Astrocyte of the spinal cord (primary cell): ENCODE measurements at regions not wholly inside any gene's neighbourhood (a gene's known extent, or its start where the extent isn't known, plus 50 kb on each side); places are given as distances from the start of the nearest gene placed in this dataset.

Experiments used
- DNase-seq: peaks from one replicate; pipeline ENCODE4 v3.0.0; 2011; ENCODE audit warnings: low read depth, low spot score
- H3K4me3 ChIP-seq: 2 replicates; pipeline ENCODE4 v1.5.1; 2011; ENCODE audit warnings: low read depth, mild to moderate bottlenecking, low read length, moderate library complexity
- in situ Hi-C: cut with HindIII; loops from 2 replicates; pipeline ENCODE4 v1.10.0; 2017; ENCODE audit warnings: low sequenced_read_pairs
- TF ChIP-seq, protein P1 (sequence below): IDR thresholded peaks from 2 replicates; pipeline ENCODE4 v1.5.1; 2012; ENCODE audit warnings: low read depth, mild to moderate bottlenecking, low read length, inconsistent platforms

DNA sequence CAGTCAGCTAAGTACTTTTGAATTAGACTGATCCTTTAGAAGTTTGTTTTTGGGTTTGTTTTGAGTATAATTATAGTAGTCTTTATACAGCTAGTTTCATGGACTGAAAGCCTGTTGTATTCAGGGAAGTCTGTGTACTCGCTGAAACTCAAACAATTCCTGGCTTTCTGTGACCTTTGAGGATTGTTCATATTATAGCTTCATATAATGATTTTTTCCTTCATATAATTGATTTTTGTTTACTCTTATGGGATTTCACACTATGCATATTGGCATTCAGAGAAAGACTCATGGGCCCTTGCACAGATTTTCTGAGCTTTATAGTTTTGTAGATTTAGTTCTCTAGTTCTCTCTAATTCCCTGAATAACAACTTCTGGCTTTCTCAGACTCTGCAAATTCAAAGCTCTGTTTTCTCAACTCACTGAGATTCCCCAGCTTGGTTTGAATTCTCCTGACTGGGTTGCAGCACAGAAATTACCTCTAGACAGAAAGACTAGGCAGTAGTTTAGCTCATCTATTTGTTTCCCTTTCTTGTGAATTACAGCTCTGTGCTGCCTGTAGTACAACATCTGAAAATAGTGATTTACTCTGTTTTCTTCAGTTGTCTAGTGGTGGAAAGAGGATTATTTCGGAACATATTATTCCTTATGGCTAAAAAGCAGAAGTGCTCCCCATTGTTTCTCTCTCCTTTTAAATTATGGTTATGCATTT, 495.9 kb upstream of the CNTNAP5 start:
- in situ Hi-C loops, result no loop called here

GRCh38 chr2:123530004-123530403, 495.1 kb upstream of the CNTNAP5 start:
- TF ChIP-seq, protein P1, sequence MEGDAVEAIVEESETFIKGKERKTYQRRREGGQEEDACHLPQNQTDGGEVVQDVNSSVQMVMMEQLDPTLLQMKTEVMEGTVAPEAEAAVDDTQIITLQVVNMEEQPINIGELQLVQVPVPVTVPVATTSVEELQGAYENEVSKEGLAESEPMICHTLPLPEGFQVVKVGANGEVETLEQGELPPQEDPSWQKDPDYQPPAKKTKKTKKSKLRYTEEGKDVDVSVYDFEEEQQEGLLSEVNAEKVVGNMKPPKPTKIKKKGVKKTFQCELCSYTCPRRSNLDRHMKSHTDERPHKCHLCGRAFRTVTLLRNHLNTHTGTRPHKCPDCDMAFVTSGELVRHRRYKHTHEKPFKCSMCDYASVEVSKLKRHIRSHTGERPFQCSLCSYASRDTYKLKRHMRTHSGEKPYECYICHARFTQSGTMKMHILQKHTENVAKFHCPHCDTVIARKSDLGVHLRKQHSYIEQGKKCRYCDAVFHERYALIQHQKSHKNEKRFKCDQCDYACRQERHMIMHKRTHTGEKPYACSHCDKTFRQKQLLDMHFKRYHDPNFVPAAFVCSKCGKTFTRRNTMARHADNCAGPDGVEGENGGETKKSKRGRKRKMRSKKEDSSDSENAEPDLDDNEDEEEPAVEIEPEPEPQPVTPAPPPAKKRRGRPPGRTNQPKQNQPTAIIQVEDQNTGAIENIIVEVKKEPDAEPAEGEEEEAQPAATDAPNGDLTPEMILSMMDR, result no peak
- no peak overlapping the region for H3K4me3 ChIP-seq
- in situ Hi-C loops, result no loop called here
- no peak for DNase-seq

More for the DNA sequence above, 495.9 kb upstream of the CNTNAP5 start:
- no peak overlapping the region for H3K4me3 ChIP-seq
- DNase-seq, result no peak
- TF ChIP-seq, protein P1, result no peak

DNA sequence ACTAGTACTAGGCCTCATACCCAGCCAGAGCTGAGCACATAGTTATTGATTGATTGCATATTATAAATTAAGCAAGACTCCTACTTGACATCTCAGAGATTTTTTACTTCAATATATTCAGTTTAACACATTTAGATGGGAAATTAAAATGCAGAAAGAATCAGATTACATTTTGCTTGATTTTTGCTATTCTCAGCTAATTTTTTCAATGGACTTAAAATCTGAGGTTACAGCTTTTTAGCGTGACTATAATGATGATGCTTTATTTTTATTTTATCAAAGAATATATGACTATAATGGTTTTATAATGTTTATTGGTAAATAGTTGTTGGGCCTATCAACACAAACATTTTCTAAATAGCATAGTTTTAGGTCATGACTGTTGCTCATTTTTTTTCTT, 493.0 kb upstream of the CNTNAP5 start:
- no peak overlapping the region for H3K4me3 ChIP-seq
- in situ Hi-C loops, result no loop called here
- no peak for DNase-seq
- TF ChIP-seq, protein P1, result no peak

- TF ChIP-seq, protein P1, result no peak
- in situ Hi-C loops, result no loop called here
- no peak for DNase-seq
- no peak overlapping the region for H3K4me3 ChIP-seq
Measured at GRCh38 chr2:123532994-123533393, 492.1 kb upstream of the CNTNAP5 start.

- no peak overlapping the region for H3K4me3 ChIP-seq
- in situ Hi-C loops, result no loop called here
- TF ChIP-seq, protein P1, result no peak
- no peak for DNase-seq
Measured at GRCh38 chr2:123540291-123540690, 484.8 kb upstream of the CNTNAP5 start.

- TF ChIP-seq, protein P1, result no peak
- in situ Hi-C loops, result no loop called here
- no peak overlapping the region for H3K4me3 ChIP-seq
- no peak for DNase-seq
Measured at GRCh38 chr2:123546353-123546752, 478.7 kb upstream of the CNTNAP5 start.
